Small intestine (tissue), 7 donors: ENCODE measurements at regions not wholly inside any gene's neighbourhood (a gene's known extent, or its start where the extent isn't known, plus 50 kb on each side); places are given as distances from the start of the nearest gene placed in this dataset.

ENCODE experiments used
- DNase-seq, 2 donors: peaks; one replicate each; pipeline versions ENCODE4 v3.0.0 to v3.0.0-alpha.2; 2013
- FAIRE-seq: peaks from 2 replicates; lab custom pipeline; 2012; peaks lifted over from hg19 to GRCh38; lab: Jason Lieb, UNC
- H3K27ac ChIP-seq, 3 donors: one replicate each; pipeline ENCODE4 v1.5.1; 2013; ENCODE audit warnings: low read length in 2 of 3, mild to moderate bottlenecking in 2 of 3, control low read depth in 1 of 3, inconsistent platforms in 1 of 3, low read depth in 1 of 3, moderate library complexity in 1 of 3
- H3K27me3 ChIP-seq, 3 donors: one replicate each; pipeline ENCODE4 v1.6.1; 2013; ENCODE audit warnings: low read length in 3 of 3, inconsistent platforms in 1 of 3; ENCODE audit not compliant: control insufficient read depth in 3 of 3, insufficient read depth in 3 of 3
- H3K36me3 ChIP-seq, 3 donors: one replicate each; pipeline ENCODE4 v1.6.1; 2013; ENCODE audit warnings: low read length in 3 of 3, inconsistent platforms in 1 of 3, low read depth in 1 of 3, mild to moderate bottlenecking in 1 of 3, moderate library complexity in 1 of 3; ENCODE audit not compliant: control insufficient read depth in 3 of 3, insufficient read depth in 2 of 3
- H3K4me1 ChIP-seq, 3 donors: one replicate each; pipeline ENCODE4 v1.6.1; 2013; ENCODE audit warnings: low read length in 2 of 3, inconsistent platforms in 1 of 3, low read depth in 1 of 3, mild to moderate bottlenecking in 1 of 3, moderate library complexity in 1 of 3; ENCODE audit not compliant: control insufficient read depth in 3 of 3, insufficient read depth in 2 of 3
- H3K4me3 ChIP-seq, 3 donors: one replicate each; pipeline ENCODE4 v1.5.1; 2013; ENCODE audit warnings: low read length in 3 of 3, control low read depth in 1 of 3, inconsistent platforms in 1 of 3, low read depth in 1 of 3, mild to moderate bottlenecking in 1 of 3, moderate library complexity in 1 of 3
- H3K9me3 ChIP-seq, 2 donors: one replicate each; pipeline ENCODE4 v1.6.1; 2013; ENCODE audit warnings: low read depth in 1 of 2, low read length in 1 of 2; ENCODE audit not compliant: control insufficient read depth in 2 of 2, insufficient read depth in 1 of 2
- WGBS, 3 donors: extraction: QIAGEN DNeasy Blood & Tissue Kit; methylation state at CpG; one replicate each; pipeline ENCODE4 v1.1.7; 2013; 5-methylcytosine and 5-hydroxymethylcytosine counted together
- donor health status: healthy with polysubstance abuse.
- donor health status: control.
- donor health status: control.
- donor health status: Bipolar disorder and iron deficiency.
- donor health status: healthy.

- peaks cover 0 to 14% of the 10 kb centered on the region in 2 donors for H3K9me3 ChIP-seq
- DNase-seq: no peak
- H3K27ac ChIP-seq: no peak overlapping the region
- no peaks in the 10 kb centered on the region for H3K27me3 ChIP-seq
- no peak overlapping the region for H3K4me3 ChIP-seq
- H3K36me3 ChIP-seq: no peaks in the 10 kb centered on the region
- 84 to 91% (median 89%) methylated on average over 18 to 19 of the region's 19 CpGs for WGBS, 3 donors
- no peaks in the 10 kb centered on the region for H3K4me1 ChIP-seq
- FAIRE-seq: no peak
These were observed 81.1 kb upstream of the TRIM24 start for GRCh38 chr7:138378741-138379559.

- DNase-seq: no peak
- 77 to 84% (median 82%) methylated on average over 2 of the region's 2 CpGs for WGBS, 3 donors
- Histone ChIP-seq H3K27me3 (no peaks in the 10 kb centered on the region), H3K4me3 (no peak overlapping the region), H3K4me1 (no peaks in the 10 kb centered on the region), H3K27ac (no peak overlapping the region), H3K9me3 (peaks cover 0 to 16% of the 10 kb centered on the region in 2 donors), H3K36me3 (no peaks in the 10 kb centered on the region)
- FAIRE-seq: no peak
These were observed 77.0 kb upstream of the TRIM24 start for GRCh38 chr7:138382862-138383565.

GRCh38 chr7:138386821-138387220 is 73.2 kb upstream of the TRIM24 start:
- WGBS, 3 donors: 87 to 95% (median 92%) methylated on average over 4 of the region's 4 CpGs
- no peak overlapping the region for H3K4me3 ChIP-seq
- FAIRE-seq: no peak

GRCh38 chr7:138387755-138388475 is 72.1 kb upstream of the TRIM24 start:
- no peak overlapping the region for H3K27ac ChIP-seq
- H3K9me3 ChIP-seq: peaks cover 0 to 18% of the 10 kb centered on the region in 2 donors
- WGBS, 3 donors: 83 to 88% (median 85%) methylated on average over 6 of the region's 6 CpGs
- no peak overlapping the region for H3K4me3 ChIP-seq
- no peaks in the 10 kb centered on the region for H3K4me1 ChIP-seq
- peak in 1 of 2 donors; percentile 28 for DNase-seq
- no peaks in the 10 kb centered on the region for H3K36me3 ChIP-seq
- FAIRE-seq: no peak
- H3K27me3 ChIP-seq: no peaks in the 10 kb centered on the region

More at GRCh38 chr7:138386821-138387220, 73.2 kb upstream of the TRIM24 start:
- no peaks in the 10 kb centered on the region for H3K4me1 ChIP-seq
- H3K27me3 ChIP-seq: no peaks in the 10 kb centered on the region
- peaks cover 0 to 18% of the 10 kb centered on the region in 2 donors for H3K9me3 ChIP-seq
- H3K27ac ChIP-seq: no peak overlapping the region
- no peaks in the 10 kb centered on the region for H3K36me3 ChIP-seq
- no peak for DNase-seq

GRCh38 chr7:138388673-138389491 is 71.2 kb upstream of the TRIM24 start:
- Histone ChIP-seq H3K4me1 (no peaks in the 10 kb centered on the region), H3K27ac (no peak overlapping the region), H3K4me3 (no peak overlapping the region), H3K9me3 (peaks cover 0 to 18% of the 10 kb centered on the region in 2 donors), H3K27me3 (no peaks in the 10 kb centered on the region), H3K36me3 (no peaks in the 10 kb centered on the region)
- DNase-seq (peak; percentile 43 to 61), FAIRE-seq (no peak)
- 0 to 55% (median 9%) methylated on average over 1 of the region's 1 CpG for WGBS, 3 donors

- WGBS, 3 donors: 52 to 60% (median 54%) methylated on average over 3 of the region's 3 CpGs
- peaks cover 0 to 10% (median 0%) of the 10 kb centered on the region in 3 donors for H3K4me1 ChIP-seq
- DNase-seq: no peak
- H3K27ac ChIP-seq: peak overlapping the region in 1 of 3 donors; percentile 15
- H3K36me3 ChIP-seq: no peaks in the 10 kb centered on the region
- no peaks in the 10 kb centered on the region for H3K9me3 ChIP-seq
- H3K4me3 ChIP-seq: no peak overlapping the region
- H3K27me3 ChIP-seq: no peaks in the 10 kb centered on the region
- FAIRE-seq: no peak
These were observed 64.3 kb upstream of the TRIM24 start for GRCh38 chr7:138395763-138396162.

GRCh38 chr7:138396251-138397070 is 63.6 kb upstream of the TRIM24 start:
- H3K9me3 ChIP-seq: no peaks in the 10 kb centered on the region
- FAIRE-seq (no peak), DNase-seq (peak; percentile 80 to 89)
- no peak overlapping the region for H3K4me3 ChIP-seq
- H3K4me1 ChIP-seq: peaks cover 0 to 10% (median 0%) of the 10 kb centered on the region in 3 donors
- whole genome bisulfite sequencing, 3 donors: 25 to 69% (median 39%) methylated on average over 3 of the region's 3 CpGs
- no peaks in the 10 kb centered on the region for H3K36me3 ChIP-seq
- peak overlapping the region in 1 of 3 donors; percentile 15 for H3K27ac ChIP-seq
- no peaks in the 10 kb centered on the region for H3K27me3 ChIP-seq
